ENCODE measurements at regions not wholly inside any gene's neighbourhood (a gene's known extent, or its start where the extent isn't known, plus 50 kb on each side); places are given as distances from the start of the nearest gene placed in this dataset.
"Not testable (repeated sequence)": the region's sequence is repeated elsewhere in the genome, so short reads cannot be mapped to it uniquely, and the experiment has no call there.

DNA sequence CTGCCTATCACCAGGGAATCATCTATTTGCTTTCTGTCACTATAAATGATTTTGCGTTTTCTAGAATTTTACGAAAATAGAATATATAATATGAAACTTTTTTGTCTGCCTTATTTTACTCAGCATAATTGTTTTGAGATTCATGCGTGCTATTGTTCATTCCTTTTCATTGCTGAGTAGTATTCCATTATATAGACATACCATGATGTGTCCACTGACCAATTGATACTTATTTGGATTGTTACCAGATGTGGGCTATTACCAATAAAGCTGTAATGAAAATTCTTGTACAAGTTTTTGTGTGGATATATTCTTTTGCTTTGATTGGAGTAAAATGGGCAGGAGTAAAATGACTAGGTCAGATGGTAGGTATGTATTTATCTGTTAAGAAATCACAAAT is 390.7 kb upstream of the EMCN start:
- no peak overlapping the region for H3K27ac ChIP-seq (ENCODE audit: low read depth, low read length)
- H3K4me3 ChIP-seq (ENCODE audit: low read depth, low read length): no peak overlapping the region
- no CpG with 5 or more reads among the region's 3 CpGs for WGBS (ENCODE audit: insufficient coverage)
- DNase-seq (ENCODE audit: low read depth in 4 of 6, low spot score in 6 of 6): no peak
- H3K36me3 ChIP-seq (ENCODE audit: control insufficient read depth, insufficient read depth, low read length): no peaks in the 10 kb centered on the region
- H3K9me3 ChIP-seq (ENCODE audit: control insufficient read depth, insufficient read depth, low read length): no peaks in the 10 kb centered on the region
- H3K4me1 ChIP-seq (ENCODE audit: control insufficient read depth, insufficient read depth, low read length): no peaks in the 10 kb centered on the region
- H3K27me3 ChIP-seq (ENCODE audit: control insufficient read depth, insufficient read depth, low read length): no peaks in the 10 kb centered on the region

- H3K4me1 ChIP-seq (ENCODE audit: control insufficient read depth, insufficient read depth, low read length): no peaks in the 10 kb centered on the region
- H3K36me3 ChIP-seq (ENCODE audit: control insufficient read depth, insufficient read depth, low read length): no peaks in the 10 kb centered on the region
- no peaks in the 10 kb centered on the region for H3K27me3 ChIP-seq (ENCODE audit: control insufficient read depth, insufficient read depth, low read length)
- H3K9me3 ChIP-seq (ENCODE audit: control insufficient read depth, insufficient read depth, low read length): no peaks in the 10 kb centered on the region
- no peak overlapping the region for H3K27ac ChIP-seq (ENCODE audit: low read depth, low read length)
- no peak overlapping the region for H3K4me3 ChIP-seq (ENCODE audit: low read depth, low read length)
- WGBS (ENCODE audit: insufficient coverage): no CpG with 5 or more reads among the region's 3 CpGs
- peak in 2 of 6 donors; percentile 11 to 12 for DNase-seq (ENCODE audit: low read depth in 4 of 6, low spot score in 6 of 6)
Measured at GRCh38 chr4:100907465-100908454, 389.9 kb upstream of the EMCN start.

DNA sequence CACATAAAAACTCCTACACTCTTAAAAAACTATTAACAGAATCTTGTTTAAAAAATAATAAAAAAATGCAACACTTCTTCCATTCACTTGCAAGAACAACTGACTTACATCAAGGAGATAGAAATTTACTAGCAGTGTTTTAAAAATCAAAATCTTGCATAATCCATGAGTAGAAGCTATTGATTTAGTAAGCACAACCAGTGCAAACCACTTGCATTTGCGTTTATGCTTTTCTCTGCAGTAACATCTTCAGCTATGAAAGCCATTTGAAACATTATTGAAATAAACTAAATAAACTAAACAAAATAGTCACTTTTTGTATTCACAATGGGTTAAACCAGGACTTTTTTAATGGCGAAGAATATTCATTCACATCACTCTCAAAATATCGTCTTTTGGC is 389.2 kb upstream of the EMCN start:
- no CpG with 5 or more reads among the region's 3 CpGs for WGBS (ENCODE audit: insufficient coverage)
- DNase-seq (ENCODE audit: low read depth in 4 of 6, low spot score in 6 of 6): no peak
- Histone ChIP-seq H3K36me3 (ENCODE audit: control insufficient read depth, insufficient read depth, low read length) (no peaks in the 10 kb centered on the region), H3K9me3 (ENCODE audit: control insufficient read depth, insufficient read depth, low read length) (no peaks in the 10 kb centered on the region), H3K27ac (ENCODE audit: low read depth, low read length) (no peak overlapping the region), H3K27me3 (ENCODE audit: control insufficient read depth, insufficient read depth, low read length) (no peaks in the 10 kb centered on the region), H3K4me1 (ENCODE audit: control insufficient read depth, insufficient read depth, low read length) (no peaks in the 10 kb centered on the region), H3K4me3 (ENCODE audit: low read depth, low read length) (no peak overlapping the region)

DNA sequence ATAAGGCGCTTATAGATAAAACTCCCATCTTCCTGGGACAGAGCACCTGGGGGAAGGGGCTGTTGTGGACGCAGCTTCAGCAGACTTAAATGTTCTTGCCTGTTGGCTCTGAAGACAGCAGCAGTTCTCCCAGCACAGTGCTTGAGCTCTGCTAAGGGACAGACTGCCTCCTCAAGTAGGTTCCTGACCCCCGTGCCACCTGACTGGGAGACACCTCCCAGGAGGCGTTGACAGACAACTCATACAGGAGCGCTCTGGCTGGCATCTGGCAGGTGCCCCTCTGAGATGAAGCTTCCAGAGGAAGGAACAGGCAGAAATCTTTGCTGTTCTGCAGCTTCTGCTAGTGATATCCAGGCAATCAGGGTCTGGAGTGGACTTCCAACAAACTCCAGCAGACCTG is 383.1 kb upstream of the EMCN start:
- DNase-seq (ENCODE audit: low read depth in 4 of 6, low spot score in 6 of 6); H3K27ac ChIP-seq (ENCODE audit: low read depth, low read length); H3K4me3 ChIP-seq (ENCODE audit: low read depth, low read length); H3K36me3 ChIP-seq (ENCODE audit: control insufficient read depth, insufficient read depth, low read length); H3K4me1 ChIP-seq (ENCODE audit: control insufficient read depth, insufficient read depth, low read length); H3K9me3 ChIP-seq (ENCODE audit: control insufficient read depth, insufficient read depth, low read length); H3K27me3 ChIP-seq (ENCODE audit: control insufficient read depth, insufficient read depth, low read length): not testable (repeated sequence)
- WGBS (ENCODE audit: insufficient coverage): 95% methylated on average over 5 of the region's 5 CpGs

- whole genome bisulfite sequencing (ENCODE audit: insufficient coverage): 94% methylated on average over 11 of the region's 11 CpGs
- no peak for DNase-seq (ENCODE audit: low read depth in 4 of 6, low spot score in 6 of 6)
- H3K27me3 ChIP-seq (ENCODE audit: control insufficient read depth, insufficient read depth, low read length): no peaks in the 10 kb centered on the region
Measured at GRCh38 chr4:100900134-100900533, 382.3 kb upstream of the EMCN start.

DNA sequence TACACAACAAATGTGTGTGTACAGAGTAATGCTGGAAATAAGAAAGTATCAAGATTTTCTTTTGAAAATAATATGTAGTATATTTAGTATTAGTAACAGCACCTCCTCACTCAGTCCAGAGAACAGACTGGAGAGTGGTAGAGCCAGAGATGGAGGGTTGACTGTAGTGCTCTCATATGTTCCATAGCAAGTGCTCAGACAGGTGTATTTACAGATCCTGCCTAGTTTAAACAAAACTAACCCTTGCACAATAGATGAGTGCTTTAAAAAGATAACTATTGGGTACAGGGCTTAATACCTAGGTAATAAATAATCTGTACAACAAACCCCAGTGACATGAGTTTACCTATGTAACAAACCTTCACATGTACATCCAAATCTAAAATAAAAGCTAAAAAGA is 381.0 kb upstream of the EMCN start:
- no peak overlapping the region for H3K27ac ChIP-seq (ENCODE audit: low read depth, low read length)
- no peaks in the 10 kb centered on the region for H3K36me3 ChIP-seq (ENCODE audit: control insufficient read depth, insufficient read depth, low read length)
- H3K4me1 ChIP-seq (ENCODE audit: control insufficient read depth, insufficient read depth, low read length): no peaks in the 10 kb centered on the region
- H3K9me3 ChIP-seq (ENCODE audit: control insufficient read depth, insufficient read depth, low read length): no peaks in the 10 kb centered on the region
- H3K4me3 ChIP-seq (ENCODE audit: low read depth, low read length): no peak overlapping the region
- no peak for DNase-seq (ENCODE audit: low read depth in 4 of 6, low spot score in 6 of 6)
- no peaks in the 10 kb centered on the region for H3K27me3 ChIP-seq (ENCODE audit: control insufficient read depth, insufficient read depth, low read length)

More at GRCh38 chr4:100900134-100900533, 382.3 kb upstream of the EMCN start:
- no peaks in the 10 kb centered on the region for H3K36me3 ChIP-seq (ENCODE audit: control insufficient read depth, insufficient read depth, low read length)
- H3K4me3 ChIP-seq (ENCODE audit: low read depth, low read length): no peak overlapping the region
- no peaks in the 10 kb centered on the region for H3K9me3 ChIP-seq (ENCODE audit: control insufficient read depth, insufficient read depth, low read length)
- H3K4me1 ChIP-seq (ENCODE audit: control insufficient read depth, insufficient read depth, low read length): no peaks in the 10 kb centered on the region
- H3K27ac ChIP-seq (ENCODE audit: low read depth, low read length): no peak overlapping the region

DNA sequence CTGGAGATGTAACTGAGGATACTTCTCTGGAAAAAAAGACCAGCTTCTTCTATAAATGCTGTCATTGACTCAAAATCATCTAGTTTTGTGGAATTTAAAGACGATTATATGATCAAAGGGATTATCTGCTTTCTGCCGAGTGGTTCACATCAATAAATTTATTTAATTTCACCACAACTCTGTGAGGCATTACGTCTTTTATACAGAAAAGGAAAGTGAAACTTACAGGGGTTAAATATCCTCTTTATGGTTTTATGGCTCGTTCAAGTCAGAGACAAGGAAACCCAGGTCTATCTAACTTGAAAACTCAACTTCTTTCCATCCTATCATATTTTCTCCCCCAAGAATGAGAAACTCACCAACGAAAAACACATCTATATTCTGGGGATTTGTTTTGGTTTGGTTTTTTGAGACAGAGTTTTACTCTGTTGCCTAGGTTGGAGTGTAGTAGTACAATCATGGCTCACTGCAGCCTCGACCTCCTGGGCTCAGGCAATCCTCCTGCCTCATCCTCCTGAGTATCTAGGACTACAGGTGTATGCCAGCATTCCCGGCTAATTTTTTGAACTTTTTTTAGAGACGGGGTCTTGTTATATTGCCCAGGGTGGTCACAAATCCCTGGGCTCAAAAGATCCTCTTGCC is 377.9 kb upstream of the EMCN start:
- Histone ChIP-seq H3K4me1 (ENCODE audit: control insufficient read depth, insufficient read depth, low read length) (no peaks in the 10 kb centered on the region), H3K36me3 (ENCODE audit: control insufficient read depth, insufficient read depth, low read length) (no peaks in the 10 kb centered on the region), H3K27ac (ENCODE audit: low read depth, low read length) (no peak overlapping the region), H3K27me3 (ENCODE audit: control insufficient read depth, insufficient read depth, low read length) (no peaks in the 10 kb centered on the region), H3K9me3 (ENCODE audit: control insufficient read depth, insufficient read depth, low read length) (no peaks in the 10 kb centered on the region), H3K4me3 (ENCODE audit: low read depth, low read length) (no peak overlapping the region)
- 57% methylated on average over 1 of the region's 8 CpGs for WGBS (ENCODE audit: insufficient coverage)
- DNase-seq (ENCODE audit: low read depth in 4 of 6, low spot score in 6 of 6): no peak

GRCh38 chr4:100894339-100894870 is 376.6 kb upstream of the EMCN start:
- WGBS (ENCODE audit: insufficient coverage): no CpG with 5 or more reads among the region's 1 CpG
- no peak for DNase-seq (ENCODE audit: low read depth in 4 of 6, low spot score in 6 of 6)
- no peaks in the 10 kb centered on the region for H3K27me3 ChIP-seq (ENCODE audit: control insufficient read depth, insufficient read depth, low read length)
- H3K36me3 ChIP-seq (ENCODE audit: control insufficient read depth, insufficient read depth, low read length): no peaks in the 10 kb centered on the region
- H3K9me3 ChIP-seq (ENCODE audit: control insufficient read depth, insufficient read depth, low read length): no peaks in the 10 kb centered on the region
- H3K4me3 ChIP-seq (ENCODE audit: low read depth, low read length): no peak overlapping the region
- no peak overlapping the region for H3K27ac ChIP-seq (ENCODE audit: low read depth, low read length)
- no peaks in the 10 kb centered on the region for H3K4me1 ChIP-seq (ENCODE audit: control insufficient read depth, insufficient read depth, low read length)

DNA sequence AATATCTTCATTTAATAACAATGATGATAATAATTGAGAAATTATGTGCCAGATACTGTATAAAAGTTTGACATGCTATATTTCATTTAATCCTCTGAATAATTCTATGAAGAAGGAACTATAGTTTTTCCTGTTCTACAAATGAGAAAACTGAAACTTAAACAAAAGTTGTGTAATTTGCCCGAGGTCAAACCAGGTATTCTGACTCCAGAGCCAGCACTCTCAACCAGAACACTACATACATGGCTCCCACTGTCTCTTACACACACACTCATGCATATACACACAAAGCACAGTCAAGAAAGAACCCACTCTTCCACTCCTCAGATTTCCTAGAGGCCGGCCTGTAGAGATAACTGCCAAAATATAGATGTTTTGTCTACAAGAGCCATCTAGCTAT is 374.0 kb upstream of the EMCN start:
- 100% methylated on average over 1 of the region's 2 CpGs for WGBS (ENCODE audit: insufficient coverage)
- no peaks in the 10 kb centered on the region for H3K36me3 ChIP-seq (ENCODE audit: control insufficient read depth, insufficient read depth, low read length)
- no peak for DNase-seq (ENCODE audit: low read depth in 4 of 6, low spot score in 6 of 6)
- H3K27me3 ChIP-seq (ENCODE audit: control insufficient read depth, insufficient read depth, low read length): no peaks in the 10 kb centered on the region
- H3K9me3 ChIP-seq (ENCODE audit: control insufficient read depth, insufficient read depth, low read length): no peaks in the 10 kb centered on the region
- H3K27ac ChIP-seq (ENCODE audit: low read depth, low read length): no peak overlapping the region
- H3K4me3 ChIP-seq (ENCODE audit: low read depth, low read length): no peak overlapping the region
- H3K4me1 ChIP-seq (ENCODE audit: control insufficient read depth, insufficient read depth, low read length): no peaks in the 10 kb centered on the region

- DNase-seq (ENCODE audit: low read depth in 4 of 6, low spot score in 6 of 6): no peak
- no peak overlapping the region for H3K27ac ChIP-seq (ENCODE audit: low read depth, low read length)
- H3K27me3 ChIP-seq (ENCODE audit: control insufficient read depth, insufficient read depth, low read length): no peaks in the 10 kb centered on the region
- H3K4me1 ChIP-seq (ENCODE audit: control insufficient read depth, insufficient read depth, low read length): no peaks in the 10 kb centered on the region
- no peaks in the 10 kb centered on the region for H3K36me3 ChIP-seq (ENCODE audit: control insufficient read depth, insufficient read depth, low read length)
- no peaks in the 10 kb centered on the region for H3K9me3 ChIP-seq (ENCODE audit: control insufficient read depth, insufficient read depth, low read length)
- no peak overlapping the region for H3K4me3 ChIP-seq (ENCODE audit: low read depth, low read length)
Measured at GRCh38 chr4:100889898-100890297, 372.1 kb upstream of the EMCN start.

Measured in spinal cord (tissue), 9 donors.